GM21390 (cell line): ENCODE measurements at regions not wholly inside any gene's neighbourhood (a gene's known extent, or its start where the extent isn't known, plus 50 kb on each side); places are given as distances from the start of the nearest gene placed in this dataset.

ENCODE experiments used
- ATAC-seq: cut with Tn5 transposase; IDR thresholded peaks from one replicate; pipeline ENCODE4 v1.9.1; 2021; ENCODE audit not compliant: unreplicated experiment

GRCh38 chr13:50513300-50513877 lies 330.1 kb downstream of the DLEU7 start:
- no peak for ATAC-seq

GRCh38 chr13:50514249-50514648 lies 329.2 kb downstream of the DLEU7 start:
- no peak for ATAC-seq

- no peak for ATAC-seq
These were observed 325.4 kb downstream of the DLEU7 start for GRCh38 chr13:50518131-50518530.

GRCh38 chr13:50518781-50519201 lies 324.7 kb downstream of the DLEU7 start:
- no peak for ATAC-seq

GRCh38 chr13:50519866-50520265 lies 323.6 kb downstream of the DLEU7 start:
- ATAC-seq: no peak

- ATAC-seq: no peak
These were observed 322.3 kb downstream of the DLEU7 start for GRCh38 chr13:50521006-50521830.

- no peak for ATAC-seq
These were observed 321.7 kb downstream of the DLEU7 start for GRCh38 chr13:50521831-50522149.

GRCh38 chr13:50522506-50522905 lies 321.0 kb downstream of the DLEU7 start:
- no peak for ATAC-seq

GRCh38 chr13:50523307-50523706 lies 320.2 kb downstream of the DLEU7 start:
- ATAC-seq: no peak

GRCh38 chr13:50524560-50524959 lies 318.9 kb downstream of the DLEU7 start:
- no peak for ATAC-seq

- no peak for ATAC-seq
These were observed 316.8 kb downstream of the DLEU7 start for GRCh38 chr13:50526661-50527071.

GRCh38 chr13:50527188-50527587 lies 316.3 kb downstream of the DLEU7 start:
- no peak for ATAC-seq

- ATAC-seq: no peak
These were observed 315.6 kb downstream of the DLEU7 start for GRCh38 chr13:50527612-50528509.

- ATAC-seq: no peak
These were observed 314.2 kb downstream of the DLEU7 start for GRCh38 chr13:50529154-50529882.

- no peak for ATAC-seq
These were observed 311.3 kb downstream of the DLEU7 start for GRCh38 chr13:50531917-50532899.

GRCh38 chr13:50535050-50535449 lies 308.4 kb downstream of the DLEU7 start:
- no peak for ATAC-seq

GRCh38 chr13:50537029-50537428 lies 306.5 kb downstream of the DLEU7 start:
- ATAC-seq: no peak

- no peak for ATAC-seq
These were observed 303.5 kb downstream of the DLEU7 start for GRCh38 chr13:50539791-50540530.

- ATAC-seq: no peak
These were observed 300.4 kb downstream of the DLEU7 start for GRCh38 chr13:50543141-50543540.
